Endothelial cell of umbilical vein (primary cell): ENCODE measurements at regions not wholly inside any gene's neighbourhood (a gene's known extent, or its start where the extent isn't known, plus 50 kb on each side); places are given as distances from the start of the nearest gene placed in this dataset.

Experiments used
- BruUV-seq: library from RNA; stranded (reverse); fragments of 400-500 nt; replicated peaks from 2 replicates; lab custom pipeline; 2021; lab: Mats Ljungman, UMichigan
- CTCF ChIA-PET: fragments of 300-600, 350-600 bp; sonication (Branson Sonifier 250); formaldehyde crosslinking; loops from one replicate; lab custom pipeline; 2021; ENCODE audit warnings: antibody characterized with exemption, inconsistent platforms; lab: Charles Lee
- POLR2A ChIA-PET: fragments of 300-600, 350-600 bp; sonication (Branson Sonifier 250); formaldehyde crosslinking; loops from one replicate; lab custom pipeline; 2021; ENCODE audit warnings: antibody characterized with exemption, inconsistent platforms; lab: Charles Lee
- DNase-seq: peaks from one replicate; pipeline ENCODE4 v3.0.0-alpha.2; 2011; ENCODE audit warnings: low read depth, low spot score
- FAIRE-seq: peaks from 2 replicates; lab custom pipeline; 2011; peaks lifted over from hg19 to GRCh38; lab: Jason Lieb, UNC
- H2AFZ ChIP-seq: 2 replicates; pipeline ENCODE4 v1.6.0; 2012; ENCODE audit warnings: low read depth, low read length, control low read depth, inconsistent platforms
- H3K27ac ChIP-seq: 2 replicates; pipeline ENCODE4 v1.5.1; 2011; ENCODE audit warnings: low read depth, mild to moderate bottlenecking, control low read depth, low read length, moderate library complexity; ENCODE audit not compliant: insufficient read depth
- H3K27me3 ChIP-seq, 2 experiments: 2 replicates each; pipeline versions ENCODE4 v1.6.0 to v1.6.1; 2011; ENCODE audit warnings: low read length in 2 of 2, mixed read lengths in 1 of 2; ENCODE audit not compliant: control insufficient read depth in 2 of 2, insufficient read depth in 2 of 2
- H3K36me3 ChIP-seq, 2 experiments: 2 replicates in 1 of 2; 3 replicates in 1 of 2; pipeline ENCODE4 v1.5.1; 2011; ENCODE audit warnings: low read length in 2 of 2, mild to moderate bottlenecking in 1 of 2, moderate library complexity in 1 of 2; ENCODE audit not compliant: control insufficient read depth in 2 of 2, insufficient read depth in 2 of 2; ENCODE audit errors: extremely low read depth in 1 of 2
- H3K4me1 ChIP-seq: 3 replicates; pipeline ENCODE4 v1.5.1; 2011; ENCODE audit warnings: mild to moderate bottlenecking, low read length; ENCODE audit not compliant: control insufficient read depth, insufficient read depth; ENCODE audit errors: extremely low read depth
- H3K4me2 ChIP-seq: 2 replicates; pipeline ENCODE4 v1.6.1; 2011; ENCODE audit warnings: low read length, control low read depth, mixed read lengths; ENCODE audit not compliant: insufficient read depth
- H3K4me3 ChIP-seq, 3 experiments: fragments of 200-600 bp in 1 of 3; sonication (generic), shearing (Covaris generic) in 1 of 3; replicated peaks in 1 of 3; 2 replicates each; pipeline ENCODE4 v1.5.1; 2011 to 2016; ENCODE audit warnings: control low read depth in 3 of 3, low read length in 3 of 3, mild to moderate bottlenecking in 2 of 3, inconsistent platforms in 1 of 3, low read depth in 1 of 3, moderate library complexity in 1 of 3; ENCODE audit not compliant: insufficient read depth in 1 of 3
- H3K79me2 ChIP-seq: 2 replicates; pipeline ENCODE4 v1.6.0; 2012; ENCODE audit warnings: low read length, inconsistent platforms; ENCODE audit not compliant: control insufficient read depth, insufficient read depth
- H3K9ac ChIP-seq: replicated peaks from 2 replicates; pipeline ENCODE3; 2011; ENCODE audit warnings: low read length, control low read depth; ENCODE audit not compliant: insufficient read depth; ENCODE audit errors: extremely low read depth
- H3K9me1 ChIP-seq: replicated peaks from 3 replicates; pipeline ENCODE4 v1.6.0; 2011; ENCODE audit warnings: mild to moderate bottlenecking, low read length; ENCODE audit not compliant: control insufficient read depth, insufficient read depth; ENCODE audit errors: extremely low read depth
- H3K9me3 ChIP-seq: replicated peaks from 2 replicates; pipeline ENCODE4 v1.5.1; 2012; ENCODE audit warnings: low read length, inconsistent platforms; ENCODE audit not compliant: control insufficient read depth, insufficient read depth
- H4K20me1 ChIP-seq: replicated peaks from 2 replicates; pipeline ENCODE3; 2011; ENCODE audit warnings: mild to moderate bottlenecking, low read length; ENCODE audit not compliant: control insufficient read depth, insufficient read depth; ENCODE audit errors: extremely low read depth
- CTCF ChIP-seq, 2 donors: IDR thresholded peaks; 1 replicate in 1 of 2; 2 replicates in 1 of 2; pipeline ENCODE4 v1.5.1; 2011; ENCODE audit warnings: low read length in 2 of 2, mild to moderate bottlenecking in 2 of 2, moderate library complexity in 2 of 2, control low read depth in 1 of 2, inconsistent platforms in 1 of 2, low read depth in 1 of 2; ENCODE audit not compliant: insufficient read depth in 1 of 2; ENCODE audit errors: extremely low read depth in 1 of 2
- GATA2 ChIP-seq: IDR thresholded peaks from 2 replicates; pipeline ENCODE4 v1.7.0; 2011; ENCODE audit warnings: low read depth, mild to moderate bottlenecking, moderate library complexity, mixed read lengths, low read length; ENCODE audit not compliant: insufficient read length, insufficient read depth
- JUN ChIP-seq: IDR thresholded peaks from 2 replicates; pipeline ENCODE4 v1.6.1; 2011; ENCODE audit warnings: borderline replicate concordance, low read depth; ENCODE audit not compliant: insufficient read length, insufficient read depth
- MAX ChIP-seq: IDR thresholded peaks from 2 replicates; pipeline ENCODE4 v1.6.1; 2011; ENCODE audit not compliant: insufficient read depth, insufficient read length
- MYC ChIP-seq: IDR thresholded peaks from one replicate; pipeline ENCODE4 v1.6.1; 2011; ENCODE audit warnings: mild to moderate bottlenecking, low read depth, low read length
- POLR2A ChIP-seq: IDR thresholded peaks from 2 replicates; pipeline ENCODE4 v1.6.1; 2012; ENCODE audit warnings: low read depth, mild to moderate bottlenecking, control low read depth, low read length
- POLR2AphosphoS5 ChIP-seq: IDR thresholded peaks from 2 replicates; pipeline ENCODE4 v1.6.1; 2012; ENCODE audit warnings: low read depth, mild to moderate bottlenecking, control low read depth, low read length, moderate library complexity; ENCODE audit not compliant: insufficient read depth
- dilution Hi-C: fragments of 300-500 bp; cut with MboI; formaldehyde crosslinking; loops from one replicate; pipeline ENCODE4 v1.15.0; 2019; ENCODE audit warnings: low sequenced_read_pairs; ENCODE audit not compliant: extremely low pct_ligation_motif_present
- intact Hi-C: fragments of 100-400 bp; cut with micrococcal nuclease; formaldehyde crosslinking; loops from one replicate; pipeline ENCODE4 v1.10.0; 2022

DNA sequence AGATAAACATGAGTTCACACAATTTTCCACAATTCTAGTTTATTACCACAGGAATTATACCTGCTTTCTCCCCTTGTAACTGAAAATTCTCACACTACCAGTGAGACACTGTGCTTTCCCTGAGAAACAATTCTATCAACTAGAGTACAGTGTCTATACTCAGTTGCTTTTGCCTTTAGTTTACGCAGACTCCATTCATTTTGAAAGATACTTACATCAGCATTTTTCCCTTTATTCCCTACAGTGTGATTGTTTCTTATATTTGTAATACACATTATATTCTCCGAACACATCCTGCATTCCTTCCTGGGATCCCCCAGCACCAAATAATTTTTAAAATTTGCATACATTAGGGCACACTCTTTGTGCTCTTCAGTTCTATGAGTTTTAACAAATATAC lies 1455.5 kb downstream of the SUCLG1 start:
- Histone ChIP-seq H3K9me3 (no peaks in the 10 kb centered on the region), H3K27ac (no peak overlapping the region), H3K79me2 (no peaks in the 10 kb centered on the region), H3K9me1 (no peaks in the 10 kb centered on the region), H2AFZ (no peak overlapping the region), H3K4me1 (no peaks in the 10 kb centered on the region), H3K4me3 (no peak overlapping the region), H3K36me3 (no peaks in the 10 kb centered on the region), H3K9ac (no peak overlapping the region), H4K20me1 (no peaks in the 10 kb centered on the region), H3K4me2 (no peak overlapping the region), H3K27me3 (no peaks in the 10 kb centered on the region)
- no peak for FAIRE-seq
- intact Hi-C loops (no loop called here), dilution Hi-C loops (no loop called here)
- no TSS peak for BruUV-seq
- ChIA-PET POLR2A (no interaction called here), CTCF (no interaction called here)
- DNase-seq, result no peak
- TF ChIP-seq MYC (no peak), CTCF (IDR thresholded peaks at IDR 0.05; ENCODE audit: extremely low read depth in 1 of 2, insufficient read depth in 1 of 2, low read depth in 1 of 2, low read length in 2 of 2) (no peak), POLR2AphosphoS5 (no peak), JUN (no peak), GATA2 (no peak)

GRCh38 chr2:83002706-83003105 lies 1456.4 kb downstream of the SUCLG1 start:
- H3K9me3 ChIP-seq, result no peaks in the 10 kb centered on the region
- FAIRE-seq (no peak), DNase-seq (no peak)
- H3K27ac ChIP-seq, result no peak overlapping the region
- intact Hi-C loops (no loop called here), dilution Hi-C loops (no loop called here)
- H3K36me3 ChIP-seq, result no peaks in the 10 kb centered on the region
- H3K9ac ChIP-seq, result no peak overlapping the region
- H3K4me1 ChIP-seq, result no peaks in the 10 kb centered on the region
- no TSS peak for BruUV-seq
- CTCF ChIA-PET, result no interaction called here
- peak overlapping the region; percentile 32 for H2AFZ ChIP-seq
- no peaks in the 10 kb centered on the region for H4K20me1 ChIP-seq
- no peak overlapping the region for H3K4me2 ChIP-seq
- TF ChIP-seq MAX, result no peak
- no peak for TF ChIP-seq POLR2A
- TF ChIP-seq CTCF (IDR thresholded peaks at IDR 0.05; ENCODE audit: extremely low read depth in 1 of 2, insufficient read depth in 1 of 2, low read depth in 1 of 2, low read length in 2 of 2), result no peak
- TF ChIP-seq GATA2, result no peak
- POLR2A ChIA-PET, result no interaction called here
- H3K9me1 ChIP-seq, result no peaks in the 10 kb centered on the region
- H3K27me3 ChIP-seq, result no peaks in the 10 kb centered on the region
- no peaks in the 10 kb centered on the region for H3K79me2 ChIP-seq
- H3K4me3 ChIP-seq, result no peak overlapping the region
